ENCODE measurements at regions not wholly inside any gene's neighbourhood (a gene's known extent, or its start where the extent isn't known, plus 50 kb on each side); places are given as distances from the start of the nearest gene placed in this dataset.
A peak's percentile ranks its signal among the peaks of the same experiment; 100 is the strongest.
"Not testable (repeated sequence)": the region's sequence is repeated elsewhere in the genome, so short reads cannot be mapped to it uniquely, and the experiment has no call there.

- intact Hi-C loops (cut with DNase I); H3K36me3 ChIP-seq; H3K27ac ChIP-seq; H3K27me3 ChIP-seq; H3K4me1 ChIP-seq; H3K9me3 ChIP-seq; H3K4me3 ChIP-seq: not testable (repeated sequence)
- peak; percentile 78 to 96 for DNase-seq (ENCODE audit: extremely low spot score in 2 of 2)
These were observed 793.0 kb upstream of the TPTE start for GRCh38 chr21:9728219-9728992.

GRCh38 chr21:9730866-9731265 is 790.5 kb upstream of the TPTE start:
- no peaks in the 10 kb centered on the region for H3K9me3 ChIP-seq
- no peak overlapping the region for H3K27ac ChIP-seq
- H3K27me3 ChIP-seq = no peaks in the 10 kb centered on the region
- DNase-seq (ENCODE audit: extremely low spot score in 2 of 2) = no peak
- intact Hi-C loops (cut with DNase I) = no loop called here
- TF ChIP-seq POLR2A (IDR thresholded peaks at IDR 0.05) (no peak), POLR2AphosphoS5 (IDR thresholded peaks at IDR 0.05; ENCODE audit: insufficient read depth in 1 of 2, low read depth in 1 of 2) (no peak), CTCF (IDR thresholded peaks at IDR 0.05) (no peak)
- no peaks in the 10 kb centered on the region for H3K4me1 ChIP-seq
- no peaks in the 10 kb centered on the region for H3K36me3 ChIP-seq
- no peak overlapping the region for H3K4me3 ChIP-seq

GRCh38 chr21:9731317-9731716 is 790.1 kb upstream of the TPTE start:
- H3K27me3 ChIP-seq; H3K4me3 ChIP-seq; intact Hi-C loops (cut with DNase I); H3K9me3 ChIP-seq; DNase-seq (ENCODE audit: extremely low spot score in 2 of 2); H3K36me3 ChIP-seq; H3K27ac ChIP-seq; H3K4me1 ChIP-seq: not testable (repeated sequence)

GRCh38 chr21:9732605-9733004 is 788.8 kb upstream of the TPTE start:
- H3K4me3 ChIP-seq; H3K27ac ChIP-seq; H3K4me1 ChIP-seq; H3K36me3 ChIP-seq; intact Hi-C loops (cut with DNase I); H3K27me3 ChIP-seq; H3K9me3 ChIP-seq: not testable (repeated sequence)
- peak in 1 of 2 donors; percentile 69 for DNase-seq (ENCODE audit: extremely low spot score in 2 of 2)

- not testable (repeated sequence) for H3K4me3 ChIP-seq, H3K9me3 ChIP-seq
These were observed 787.4 kb upstream of the TPTE start for GRCh38 chr21:9733761-9734558.

GRCh38 chr21:9735421-9735961 is 785.9 kb upstream of the TPTE start:
- Histone ChIP-seq H3K27ac (no peak overlapping the region), H3K36me3 (no peaks in the 10 kb centered on the region), H3K4me3 (no peak overlapping the region), H3K4me1 (no peaks in the 10 kb centered on the region), H3K27me3 (no peaks in the 10 kb centered on the region), H3K9me3 (peaks cover 6% of the 10 kb centered on the region)
- intact Hi-C loops (cut with DNase I) = no loop called here
- DNase-seq (ENCODE audit: extremely low spot score in 2 of 2) = peak in 1 of 2 donors; percentile 85
- TF ChIP-seq CTCF (IDR thresholded peaks at IDR 0.05) = no peak
- no peak for TF ChIP-seq POLR2A (IDR thresholded peaks at IDR 0.05)
- TF ChIP-seq POLR2AphosphoS5 (IDR thresholded peaks at IDR 0.05; ENCODE audit: insufficient read depth in 1 of 2, low read depth in 1 of 2) = no peak

More at GRCh38 chr21:9733761-9734558, 787.4 kb upstream of the TPTE start:
- H3K36me3 ChIP-seq; intact Hi-C loops (cut with DNase I); H3K27ac ChIP-seq; H3K27me3 ChIP-seq; H3K4me1 ChIP-seq: not testable (repeated sequence)
- peak in 1 of 2 donors; percentile 65 for DNase-seq (ENCODE audit: extremely low spot score in 2 of 2)

- H3K27me3 ChIP-seq; H3K27ac ChIP-seq; H3K4me3 ChIP-seq; DNase-seq (ENCODE audit: extremely low spot score in 2 of 2); intact Hi-C loops (cut with DNase I); H3K9me3 ChIP-seq; H3K4me1 ChIP-seq; H3K36me3 ChIP-seq: not testable (repeated sequence)
These were observed 784.1 kb upstream of the TPTE start for GRCh38 chr21:9737301-9737700.

- DNase-seq (ENCODE audit: extremely low spot score in 2 of 2) = peak in 1 of 2 donors; percentile 82
- intact Hi-C loops (cut with DNase I); H3K36me3 ChIP-seq; H3K4me1 ChIP-seq; H3K4me3 ChIP-seq; H3K9me3 ChIP-seq; H3K27ac ChIP-seq; H3K27me3 ChIP-seq: not testable (repeated sequence)
These were observed 783.4 kb upstream of the TPTE start for GRCh38 chr21:9737871-9738515.
